ENCODE measurements at regions not wholly inside any gene's neighbourhood (a gene's known extent, or its start where the extent isn't known, plus 50 kb on each side); places are given as distances from the start of the nearest gene placed in this dataset.

- no peak overlapping the region for H3K27ac ChIP-seq (ENCODE audit: insufficient read depth, low read length)
- no peaks in the 10 kb centered on the region for H3K27me3 ChIP-seq (ENCODE audit: control insufficient read depth, insufficient read depth, low read length)
- no peak overlapping the region for H3K9ac ChIP-seq (ENCODE audit: insufficient read depth, low read length)
- no peak for DNase-seq (ENCODE audit: low read depth in 2 of 2)
- H3K79me2 ChIP-seq (ENCODE audit: control insufficient read depth, insufficient read depth, low read length) = no peaks in the 10 kb centered on the region
- no peak overlapping the region for H2AFZ ChIP-seq (ENCODE audit: low read length)
- H3K4me2 ChIP-seq (ENCODE audit: extremely low read depth, insufficient read depth, low read length) = no peak overlapping the region
- no peaks in the 10 kb centered on the region for H4K20me1 ChIP-seq (ENCODE audit: control insufficient read depth, extremely low read depth, insufficient read depth, low read length)
- no peaks in the 10 kb centered on the region for H3K4me1 ChIP-seq (ENCODE audit: control insufficient read depth, extremely low read depth, insufficient read depth, low read length)
- no peak overlapping the region for H3K4me3 ChIP-seq (replicated peaks in 1 of 4; ENCODE audit: control extremely low read depth in 1 of 4, insufficient read depth in 1 of 4, low read depth in 3 of 4, low read length in 4 of 4)
- no peaks in the 10 kb centered on the region for H3K9me3 ChIP-seq (ENCODE audit: control insufficient read depth, insufficient read depth, low read depth, low read length)
- TF ChIP-seq EZH2 (IDR thresholded peaks at IDR 0.05; ENCODE audit: low read length, missing control alignments) (no peak), CTCF (conservative IDR thresholded peaks at IDR 0.05 in 1 of 2, IDR thresholded peaks at IDR 0.05 in 1 of 2; ENCODE audit: low read depth in 1 of 2, low read length in 2 of 2) (no peak)
- H3K36me3 ChIP-seq (ENCODE audit: control insufficient read depth, insufficient read depth, low read length) = no peaks in the 10 kb centered on the region
Observed at GRCh38 chr14:56386024-56386423, 193.6 kb upstream of the TMEM260 start.

GRCh38 chr14:56390859-56391258 is 188.7 kb upstream of the TMEM260 start:
- TF ChIP-seq EZH2 (IDR thresholded peaks at IDR 0.05; ENCODE audit: low read length, missing control alignments) (no peak), CTCF (conservative IDR thresholded peaks at IDR 0.05 in 1 of 2, IDR thresholded peaks at IDR 0.05 in 1 of 2; ENCODE audit: low read depth in 1 of 2, low read length in 2 of 2) (no peak)
- Histone ChIP-seq H4K20me1 (ENCODE audit: control insufficient read depth, extremely low read depth, insufficient read depth, low read length) (no peaks in the 10 kb centered on the region), H3K4me3 (replicated peaks in 1 of 4; ENCODE audit: control extremely low read depth in 1 of 4, insufficient read depth in 1 of 4, low read depth in 3 of 4, low read length in 4 of 4) (no peak overlapping the region), H3K4me1 (ENCODE audit: control insufficient read depth, extremely low read depth, insufficient read depth, low read length) (no peaks in the 10 kb centered on the region), H3K9ac (ENCODE audit: insufficient read depth, low read length) (no peak overlapping the region), H3K27me3 (ENCODE audit: control insufficient read depth, insufficient read depth, low read length) (no peaks in the 10 kb centered on the region), H3K4me2 (ENCODE audit: extremely low read depth, insufficient read depth, low read length) (no peak overlapping the region), H2AFZ (ENCODE audit: low read length) (no peak overlapping the region), H3K9me3 (ENCODE audit: control insufficient read depth, insufficient read depth, low read depth, low read length) (no peaks in the 10 kb centered on the region), H3K79me2 (ENCODE audit: control insufficient read depth, insufficient read depth, low read length) (no peaks in the 10 kb centered on the region), H3K36me3 (ENCODE audit: control insufficient read depth, insufficient read depth, low read length) (no peaks in the 10 kb centered on the region), H3K27ac (ENCODE audit: insufficient read depth, low read length) (no peak overlapping the region)
- DNase-seq (ENCODE audit: low read depth in 2 of 2) = no peak

GRCh38 chr14:56394826-56395530 is 184.6 kb upstream of the TMEM260 start:
- Histone ChIP-seq H3K9me3 (ENCODE audit: control insufficient read depth, insufficient read depth, low read depth, low read length) (no peaks in the 10 kb centered on the region), H3K4me2 (ENCODE audit: extremely low read depth, insufficient read depth, low read length) (no peak overlapping the region), H3K27ac (ENCODE audit: insufficient read depth, low read length) (no peak overlapping the region), H3K4me3 (replicated peaks in 1 of 4; ENCODE audit: control extremely low read depth in 1 of 4, insufficient read depth in 1 of 4, low read depth in 3 of 4, low read length in 4 of 4) (no peak overlapping the region), H3K4me1 (ENCODE audit: control insufficient read depth, extremely low read depth, insufficient read depth, low read length) (no peaks in the 10 kb centered on the region), H3K9ac (ENCODE audit: insufficient read depth, low read length) (no peak overlapping the region), H4K20me1 (ENCODE audit: control insufficient read depth, extremely low read depth, insufficient read depth, low read length) (no peaks in the 10 kb centered on the region), H2AFZ (ENCODE audit: low read length) (no peak overlapping the region), H3K27me3 (ENCODE audit: control insufficient read depth, insufficient read depth, low read length) (no peaks in the 10 kb centered on the region), H3K36me3 (ENCODE audit: control insufficient read depth, insufficient read depth, low read length) (no peaks in the 10 kb centered on the region), H3K79me2 (ENCODE audit: control insufficient read depth, insufficient read depth, low read length) (no peaks in the 10 kb centered on the region)
- no peak for DNase-seq (ENCODE audit: low read depth in 2 of 2)
- TF ChIP-seq CTCF (conservative IDR thresholded peaks at IDR 0.05 in 1 of 2, IDR thresholded peaks at IDR 0.05 in 1 of 2; ENCODE audit: low read depth in 1 of 2, low read length in 2 of 2) = no peak
- TF ChIP-seq EZH2 (IDR thresholded peaks at IDR 0.05; ENCODE audit: low read length, missing control alignments) = no peak
